ENCODE measurements at regions not wholly inside any gene's neighbourhood (a gene's known extent, or its start where the extent isn't known, plus 50 kb on each side); places are given as distances from the start of the nearest gene placed in this dataset.

DNA sequence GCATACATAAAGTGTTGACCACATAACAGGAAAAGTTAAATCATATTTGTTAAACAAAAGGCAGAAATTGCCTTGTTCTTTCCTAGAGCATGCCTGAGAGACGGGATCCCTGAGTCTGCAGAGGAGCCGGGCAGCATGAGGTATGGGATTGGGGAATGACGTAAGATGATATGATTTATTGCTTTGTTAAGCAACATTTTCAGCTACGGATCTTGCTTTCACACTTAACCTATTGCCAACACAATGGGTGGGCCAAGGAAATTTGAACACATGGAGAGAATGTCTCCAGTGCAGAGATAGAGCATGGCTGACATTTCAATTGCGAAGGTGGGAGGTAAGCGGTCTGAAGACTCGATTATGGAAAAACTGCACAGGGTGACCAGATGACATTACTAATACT is 76.7 kb downstream of the EMX2 start:
- TF ChIP-seq, protein P1, sequence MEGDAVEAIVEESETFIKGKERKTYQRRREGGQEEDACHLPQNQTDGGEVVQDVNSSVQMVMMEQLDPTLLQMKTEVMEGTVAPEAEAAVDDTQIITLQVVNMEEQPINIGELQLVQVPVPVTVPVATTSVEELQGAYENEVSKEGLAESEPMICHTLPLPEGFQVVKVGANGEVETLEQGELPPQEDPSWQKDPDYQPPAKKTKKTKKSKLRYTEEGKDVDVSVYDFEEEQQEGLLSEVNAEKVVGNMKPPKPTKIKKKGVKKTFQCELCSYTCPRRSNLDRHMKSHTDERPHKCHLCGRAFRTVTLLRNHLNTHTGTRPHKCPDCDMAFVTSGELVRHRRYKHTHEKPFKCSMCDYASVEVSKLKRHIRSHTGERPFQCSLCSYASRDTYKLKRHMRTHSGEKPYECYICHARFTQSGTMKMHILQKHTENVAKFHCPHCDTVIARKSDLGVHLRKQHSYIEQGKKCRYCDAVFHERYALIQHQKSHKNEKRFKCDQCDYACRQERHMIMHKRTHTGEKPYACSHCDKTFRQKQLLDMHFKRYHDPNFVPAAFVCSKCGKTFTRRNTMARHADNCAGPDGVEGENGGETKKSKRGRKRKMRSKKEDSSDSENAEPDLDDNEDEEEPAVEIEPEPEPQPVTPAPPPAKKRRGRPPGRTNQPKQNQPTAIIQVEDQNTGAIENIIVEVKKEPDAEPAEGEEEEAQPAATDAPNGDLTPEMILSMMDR (IDR thresholded peaks at IDR 0.05; ENCODE audit: borderline replicate concordance, extremely low read depth, insufficient read depth): no peak
- H3K27me3 ChIP-seq (ENCODE audit: control insufficient read depth, insufficient read depth, low read length): no peaks in the 10 kb centered on the region
- no peaks in the 10 kb centered on the region for H3K4me1 ChIP-seq (ENCODE audit: control insufficient read depth in 2 of 3, insufficient read depth in 2 of 3, low read depth in 1 of 3, low read length in 3 of 3)
- DNase-seq (no peak), FAIRE-seq (no peak)
- H3K4me3 ChIP-seq (ENCODE audit: low read length in 3 of 3): no peak overlapping the region
- intact Hi-C loops (cut with DNase I): no loop called here
- H3K9me3 ChIP-seq (ENCODE audit: control insufficient read depth in 2 of 3, insufficient read depth in 1 of 3, low read length in 3 of 3): no peaks in the 10 kb centered on the region
- no peak overlapping the region for H3K27ac ChIP-seq (ENCODE audit: low read depth in 2 of 2, low read length in 2 of 2)
- no peak overlapping the region for H3K9ac ChIP-seq (ENCODE audit: low read length in 3 of 3)
- no peaks in the 10 kb centered on the region for H3K36me3 ChIP-seq (ENCODE audit: control insufficient read depth in 2 of 3, insufficient read depth in 3 of 3, low read length in 3 of 3)

DNA sequence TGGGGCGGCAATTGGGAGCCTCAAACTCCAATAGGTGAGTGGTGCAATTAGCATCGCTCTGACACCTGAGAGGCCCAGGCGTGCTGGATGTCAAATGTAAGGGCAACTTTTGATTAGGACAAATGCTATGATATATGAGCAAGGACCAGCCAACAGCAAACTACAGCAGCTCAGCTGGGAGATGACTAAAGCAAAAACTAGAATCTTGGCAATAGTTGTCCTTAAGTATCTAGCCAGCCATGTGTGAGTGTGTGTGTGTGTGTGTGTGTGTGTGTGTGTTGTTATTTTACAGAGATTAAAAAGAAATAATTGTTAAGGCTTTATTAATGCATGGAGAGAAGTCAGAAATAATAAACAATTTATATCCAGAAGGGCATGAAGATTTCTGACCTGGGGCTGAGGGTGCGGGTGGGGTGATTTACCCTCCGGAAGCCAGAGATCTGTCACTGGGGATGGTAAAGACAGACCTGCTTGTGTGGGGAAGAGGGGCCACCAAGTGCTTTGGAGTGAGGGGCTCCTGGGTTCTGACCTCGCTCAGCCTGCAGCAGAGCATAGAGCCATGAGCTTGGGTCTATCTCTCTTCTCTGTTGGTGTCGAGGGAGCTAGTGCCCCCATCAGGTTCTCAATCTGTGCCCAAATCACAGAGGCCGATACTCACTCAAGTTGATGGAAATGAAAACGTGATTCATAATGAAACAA is 77.3 kb downstream of the EMX2 start:
- Histone ChIP-seq H3K4me3 (ENCODE audit: low read length in 3 of 3) (no peak overlapping the region), H3K27ac (ENCODE audit: low read depth in 2 of 2, low read length in 2 of 2) (no peak overlapping the region), H3K9me3 (ENCODE audit: control insufficient read depth in 2 of 3, insufficient read depth in 1 of 3, low read length in 3 of 3) (no peaks in the 10 kb centered on the region), H3K27me3 (ENCODE audit: control insufficient read depth, insufficient read depth, low read length) (no peaks in the 10 kb centered on the region), H3K4me1 (ENCODE audit: control insufficient read depth in 2 of 3, insufficient read depth in 2 of 3, low read depth in 1 of 3, low read length in 3 of 3) (no peaks in the 10 kb centered on the region), H3K9ac (ENCODE audit: low read length in 3 of 3) (no peak overlapping the region), H3K36me3 (ENCODE audit: control insufficient read depth in 2 of 3, insufficient read depth in 3 of 3, low read length in 3 of 3) (no peaks in the 10 kb centered on the region)
- FAIRE-seq (no peak), DNase-seq (no peak)
- intact Hi-C loops (cut with DNase I): no loop called here
- TF ChIP-seq, protein P1 (IDR thresholded peaks at IDR 0.05; ENCODE audit: borderline replicate concordance, extremely low read depth, insufficient read depth): no peak

DNA sequence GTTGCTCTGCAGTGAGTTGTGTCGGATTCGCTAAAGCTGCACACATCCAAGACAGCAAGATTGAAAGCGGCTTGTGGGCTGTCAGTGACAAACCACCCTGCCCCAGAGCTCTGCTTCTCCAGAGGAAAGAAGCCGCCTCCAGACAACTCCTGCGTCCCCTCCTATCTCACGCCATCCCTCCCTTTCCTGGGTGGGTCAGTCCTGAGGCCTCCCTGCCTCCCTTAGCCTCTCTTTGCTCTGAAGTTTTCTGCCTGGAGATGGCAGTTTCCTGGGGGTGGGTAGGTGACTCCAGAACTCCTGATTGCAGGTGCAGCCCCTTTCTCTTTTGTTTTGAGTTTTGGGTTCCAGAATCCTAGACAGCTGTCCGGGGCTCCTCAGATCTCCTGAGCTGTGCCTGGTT is 78.7 kb downstream of the EMX2 start:
- DNase-seq (no peak), FAIRE-seq (no peak)
- TF ChIP-seq, protein P1 (IDR thresholded peaks at IDR 0.05; ENCODE audit: borderline replicate concordance, extremely low read depth, insufficient read depth): no peak
- intact Hi-C loops (cut with DNase I): no loop called here
- no peaks in the 10 kb centered on the region for H3K27me3 ChIP-seq (ENCODE audit: control insufficient read depth, insufficient read depth, low read length)
- H3K4me3 ChIP-seq (ENCODE audit: low read length in 3 of 3): no peak overlapping the region
- H3K27ac ChIP-seq (ENCODE audit: low read depth in 2 of 2, low read length in 2 of 2): no peak overlapping the region
- no peaks in the 10 kb centered on the region for H3K4me1 ChIP-seq (ENCODE audit: control insufficient read depth in 2 of 3, insufficient read depth in 2 of 3, low read depth in 1 of 3, low read length in 3 of 3)
- H3K36me3 ChIP-seq (ENCODE audit: control insufficient read depth in 2 of 3, insufficient read depth in 3 of 3, low read length in 3 of 3): no peaks in the 10 kb centered on the region
- no peaks in the 10 kb centered on the region for H3K9me3 ChIP-seq (ENCODE audit: control insufficient read depth in 2 of 3, insufficient read depth in 1 of 3, low read length in 3 of 3)
- H3K9ac ChIP-seq (ENCODE audit: low read length in 3 of 3): no peak overlapping the region
